ENCODE measurements at regions not wholly inside any gene's neighbourhood (a gene's known extent, or its start where the extent isn't known, plus 50 kb on each side); places are given as distances from the start of the nearest gene placed in this dataset.

GRCh38 chr4:159652871-159653270 lies 550.0 kb downstream of the RAPGEF2 start:
- Histone ChIP-seq H3K4me3 (no peak overlapping the region), H3K27me3 (no peaks in the 10 kb centered on the region), H3K9me3 (peaks cover 0 to 18% (median 0%) of the 10 kb centered on the region in 3 donors), H3K27ac (no peak overlapping the region), H3K4me1 (no peaks in the 10 kb centered on the region), H3K36me3 (no peaks in the 10 kb centered on the region)
- WGBS, 2 donors (ENCODE audit: low coverage in 1 of 2) = 44 to 67% methylated on average over 1 of the region's 1 CpG
- TF ChIP-seq EP300 (IDR thresholded peaks at IDR 0.05) (no peak), POLR2AphosphoS5 (IDR thresholded peaks at IDR 0.05) (no peak), CTCF (IDR thresholded peaks at IDR 0.05) (no peak), POLR2A (IDR thresholded peaks at IDR 0.05) (no peak)
- ATAC-seq = no peak

GRCh38 chr4:159655547-159655946 lies 552.7 kb downstream of the RAPGEF2 start:
- ATAC-seq = no peak
- Histone ChIP-seq H3K27me3 (no peaks in the 10 kb centered on the region), H3K36me3 (no peaks in the 10 kb centered on the region), H3K9me3 (no peaks in the 10 kb centered on the region), H3K4me1 (no peaks in the 10 kb centered on the region), H3K4me3 (no peak overlapping the region), H3K27ac (no peak overlapping the region)
- TF ChIP-seq POLR2AphosphoS5 (IDR thresholded peaks at IDR 0.05) (no peak), EP300 (IDR thresholded peaks at IDR 0.05) (no peak), POLR2A (IDR thresholded peaks at IDR 0.05) (no peak), CTCF (IDR thresholded peaks at IDR 0.05) (no peak)
- 0 to 60% methylated on average over 1 of the region's 1 CpG for WGBS, 2 donors (ENCODE audit: low coverage in 1 of 2)

GRCh38 chr4:159669094-159669493 lies 566.2 kb downstream of the RAPGEF2 start:
- H3K27me3 ChIP-seq = no peaks in the 10 kb centered on the region
- TF ChIP-seq CTCF (IDR thresholded peaks at IDR 0.05) = no peak
- TF ChIP-seq POLR2A (IDR thresholded peaks at IDR 0.05) = no peak
- no peak for TF ChIP-seq EP300 (IDR thresholded peaks at IDR 0.05)
- no peak for TF ChIP-seq POLR2AphosphoS5 (IDR thresholded peaks at IDR 0.05)
- no peaks in the 10 kb centered on the region for H3K36me3 ChIP-seq
- no peak for ATAC-seq
- WGBS, 2 donors (ENCODE audit: low coverage in 1 of 2) = 54 to 84% methylated on average over 1 to 2 of the region's 4 CpGs
- no peaks in the 10 kb centered on the region for H3K9me3 ChIP-seq
- no peak overlapping the region for H3K4me3 ChIP-seq
- H3K4me1 ChIP-seq = no peaks in the 10 kb centered on the region
- no peak overlapping the region for H3K27ac ChIP-seq

- Histone ChIP-seq H3K27me3 (no peaks in the 10 kb centered on the region), H3K27ac (no peak overlapping the region), H3K4me1 (no peaks in the 10 kb centered on the region), H3K36me3 (no peaks in the 10 kb centered on the region), H3K9me3 (no peaks in the 10 kb centered on the region), H3K4me3 (no peak overlapping the region)
- WGBS, 2 donors (ENCODE audit: low coverage in 1 of 2) = 70% methylated on average over 2 of the region's 2 CpGs; no CpG with 5 or more reads in 1 of the 2 donors
- no peak for ATAC-seq
- TF ChIP-seq CTCF (IDR thresholded peaks at IDR 0.05) (no peak), POLR2A (IDR thresholded peaks at IDR 0.05) (no peak), POLR2AphosphoS5 (IDR thresholded peaks at IDR 0.05) (no peak), EP300 (IDR thresholded peaks at IDR 0.05) (no peak)
Observed at GRCh38 chr4:159673221-159673620, 570.3 kb downstream of the RAPGEF2 start.

GRCh38 chr4:159674241-159674640 lies 571.4 kb downstream of the RAPGEF2 start:
- no peaks in the 10 kb centered on the region for H3K4me1 ChIP-seq
- WGBS, 2 donors (ENCODE audit: low coverage in 1 of 2) = 77 to 80% methylated on average over 1 to 6 of the region's 8 CpGs
- H3K4me3 ChIP-seq = no peak overlapping the region
- H3K27ac ChIP-seq = no peak overlapping the region
- no peak for ATAC-seq
- no peaks in the 10 kb centered on the region for H3K9me3 ChIP-seq
- H3K27me3 ChIP-seq = no peaks in the 10 kb centered on the region
- no peak for TF ChIP-seq EP300 (IDR thresholded peaks at IDR 0.05)
- no peak for TF ChIP-seq CTCF (IDR thresholded peaks at IDR 0.05)
- TF ChIP-seq POLR2AphosphoS5 (IDR thresholded peaks at IDR 0.05) = no peak
- TF ChIP-seq POLR2A (IDR thresholded peaks at IDR 0.05) = no peak
- no peaks in the 10 kb centered on the region for H3K36me3 ChIP-seq

All from gastroesophageal sphincter (tissue), 4 donors.